Heart left ventricle (tissue), 13 donors: ENCODE measurements at regions not wholly inside any gene's neighbourhood (a gene's known extent, or its start where the extent isn't known, plus 50 kb on each side); places are given as distances from the start of the nearest gene placed in this dataset.

Source experiments
- CTCF ChIP-seq, 12 donors: fragments of 200-600 bp; sonication (generic) in 4 of 12; IDR thresholded peaks; one replicate each; pipeline versions ENCODE4 v1.5.0 to v1.8.0; 2018 to 2022; ENCODE audit warnings: antibody characterized with exemption in 12 of 12, mild to moderate bottlenecking in 5 of 12
- POLR2A ChIP-seq, 2 donors: fragments of 450-650 bp; IDR thresholded peaks; one replicate each; pipeline ENCODE4 v1.6.1; 2017; ENCODE audit warnings: antibody characterized with exemption in 2 of 2, mild to moderate bottlenecking in 2 of 2, moderate library complexity in 2 of 2
- donor health status: ischemic (EF 13 %, LVEDD 7.1; RV severe dilation, severe dysfunction).
- donor health status: DM: no; HTN: yes; CAD: no.
- donor health status: DM: no; HTN: no; CAD: no.
- donor health status: ischemic (EF 25% LVEDD 6.9; RV normal size, moderate dysfunction).
- donor health status: ischemic (EF 25% LVEDD 5.7; RV mildly dilated, moderate dysfunction).
- donor health status: ischemic (EF 35%, LVEDD 5.7; RV mildly dilated, moderate dysfunction).
- donor health status: nonischemic (EF 11% LVEDD 7.7; RV severe dilation, severe dysfunction).
- donor health status: DM: yes; HTN: yes; CAD: no.
- donor health status: PGD.
- donor health status: ischemic (EF 29% LVEDD 5.4; RV normal size, mild dysfunction).
- donor health status: nonischemic (EF 23%, LVEDD 6.1; RV moderate dilation, normal function).

DNA sequence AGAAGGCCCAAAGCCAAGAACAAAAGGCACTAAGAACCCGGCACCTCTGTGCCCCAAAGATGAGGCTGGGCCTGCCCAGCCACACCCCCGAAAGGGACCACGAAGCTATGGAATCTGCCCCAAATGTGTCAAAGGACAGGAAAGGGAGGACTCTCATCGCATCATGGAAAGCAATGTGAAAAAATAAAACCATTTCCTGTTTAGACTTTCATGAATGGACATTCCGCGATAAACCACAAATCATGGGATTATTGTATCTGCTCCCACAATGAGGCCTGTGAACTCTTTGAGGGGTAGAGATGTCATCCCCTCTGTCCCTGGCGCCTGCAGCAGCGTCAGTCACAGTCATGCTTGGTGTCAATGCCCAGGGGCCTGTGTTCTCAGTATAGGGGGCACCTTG lies 135.0 kb downstream of the COPRS start:
- TF ChIP-seq CTCF (IDR thresholded peaks at IDR 0.05) (no peak), POLR2A (IDR thresholded peaks at IDR 0.05) (no peak)
